ENCODE measurements at regions not wholly inside any gene's neighbourhood (a gene's known extent, or its start where the extent isn't known, plus 50 kb on each side); places are given as distances from the start of the nearest gene placed in this dataset.

GRCh38 chr3:107973152-107973551 lies 117.7 kb downstream of the CD47 start:
- no peak for DNase-seq (ENCODE audit: extremely low spot score)
- CTCF ChIA-PET = interaction anchor here (1.1 to 4.3 kb wide), 2 partner anchors 13 to 22 kb away, joined by 3 to 17 read pairs; no protein-coding TSS in a partner anchor
- POLR2A ChIA-PET = no interaction called here
- TF ChIP-seq CTCF (IDR thresholded peaks at IDR 0.05; ENCODE audit: control extremely low read depth, extremely low read depth, low read depth, missing control alignments) = no peak

DNA sequence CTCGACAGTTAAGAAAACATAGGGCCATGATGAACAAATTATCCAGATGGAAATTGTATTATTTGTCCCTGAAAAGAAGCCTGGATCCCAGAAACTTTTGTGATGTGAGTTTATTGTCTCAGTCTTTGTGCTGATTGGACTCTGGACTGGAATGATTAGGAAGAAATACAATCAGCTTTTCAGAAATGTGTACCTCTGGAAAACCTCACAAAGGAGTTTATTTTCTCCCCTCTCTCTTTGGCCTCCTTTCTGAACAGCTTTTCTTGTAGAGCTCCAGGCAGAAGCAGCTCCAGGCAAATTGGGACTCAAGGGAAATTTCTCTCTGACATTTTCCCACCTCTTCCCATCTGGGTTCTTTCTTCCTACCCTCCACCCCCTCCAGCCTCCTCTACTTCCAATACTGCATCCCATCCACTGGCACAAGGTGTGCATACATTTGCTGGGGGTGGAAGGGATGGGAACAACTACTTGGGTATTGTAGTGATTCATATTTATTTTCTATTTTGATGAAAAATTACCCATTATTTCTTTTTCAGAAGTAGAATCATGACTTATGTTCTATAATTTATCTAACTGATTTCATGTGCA lies 119.7 kb downstream of the CD47 start:
- ChIA-PET CTCF (interaction anchor here (0.7 to 1.1 kb wide), 2 partner anchors 15 to 44 kb away, joined by 3 read pairs; no protein-coding TSS in a partner anchor), POLR2A (no interaction called here)
- TF ChIP-seq CTCF (IDR thresholded peaks at IDR 0.05; ENCODE audit: control extremely low read depth, extremely low read depth, low read depth, missing control alignments) = no peak
- no peak for DNase-seq (ENCODE audit: extremely low spot score)

GRCh38 chr3:107969994-107970819 lies 120.6 kb downstream of the CD47 start:
- no peak for DNase-seq (ENCODE audit: extremely low spot score)
- ChIA-PET CTCF (interaction anchor here (0.7 to 1.2 kb wide), 7 partner anchors 9 to 192 kb away, joined by 3 to 5 read pairs (median 3); no protein-coding TSS in a partner anchor), POLR2A (no interaction called here)

GRCh38 chr3:107969525-107969924 lies 121.3 kb downstream of the CD47 start:
- no peak for TF ChIP-seq CTCF (IDR thresholded peaks at IDR 0.05; ENCODE audit: control extremely low read depth, extremely low read depth, low read depth, missing control alignments)
- no peak for DNase-seq (ENCODE audit: extremely low spot score)
- ChIA-PET POLR2A (no interaction called here), CTCF (interaction anchor here (0.9 to 1.2 kb wide), 5 partner anchors 10 to 192 kb away, joined by 3 to 5 read pairs (median 3); no protein-coding TSS in a partner anchor)

More at GRCh38 chr3:107969994-107970819, 120.6 kb downstream of the CD47 start:
- TF ChIP-seq CTCF (IDR thresholded peaks at IDR 0.05; ENCODE audit: control extremely low read depth, extremely low read depth, low read depth, missing control alignments) = no peak

DNA sequence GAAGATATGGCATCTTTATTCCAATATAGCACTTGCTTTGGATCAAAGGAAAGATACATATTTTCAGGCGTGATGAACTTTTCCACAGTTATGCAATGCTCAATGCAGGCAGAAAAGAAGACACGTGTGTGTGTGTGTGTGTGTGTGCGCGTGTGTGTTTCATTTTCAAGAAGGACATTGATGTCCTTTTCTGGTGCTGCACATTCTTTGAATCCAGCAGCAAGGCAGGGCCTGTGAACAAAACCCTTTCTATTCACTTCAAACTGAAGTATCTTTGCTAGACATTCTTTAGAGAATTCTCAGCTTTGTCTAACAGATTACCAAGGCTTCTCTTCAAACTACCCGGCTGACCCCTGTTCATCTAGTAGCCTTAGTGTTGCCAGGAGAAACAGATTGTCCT lies 124.6 kb downstream of the CD47 start:
- ChIA-PET POLR2A (no interaction called here), CTCF (interaction anchor here (0.7 to 1.7 kb wide), 3 partner anchors 10 to 39 kb away, joined by 3 to 5 read pairs (median 3); no protein-coding TSS in a partner anchor)
- TF ChIP-seq CTCF (IDR thresholded peaks at IDR 0.05; ENCODE audit: control extremely low read depth, extremely low read depth, low read depth, missing control alignments) = no peak
- no peak for DNase-seq (ENCODE audit: extremely low spot score)

- ChIA-PET POLR2A (no interaction called here), CTCF (interaction anchor here (1.6 to 1.7 kb wide), 2 partner anchors 13 to 37 kb away, joined by 3 to 5 read pairs; no protein-coding TSS in a partner anchor)
- DNase-seq (ENCODE audit: extremely low spot score) = no peak
- TF ChIP-seq CTCF (IDR thresholded peaks at IDR 0.05; ENCODE audit: control extremely low read depth, extremely low read depth, low read depth, missing control alignments) = no peak
Observed at GRCh38 chr3:107965136-107965655, 125.6 kb downstream of the CD47 start.
